B cell (primary cell): ENCODE measurements at regions not wholly inside any gene's neighbourhood (a gene's known extent, or its start where the extent isn't known, plus 50 kb on each side); places are given as distances from the start of the nearest gene placed in this dataset.

ENCODE experiments used
- ATAC-seq: fragments of 200-7000 bp; cut with Tn5 transposase; one replicate; pipeline ENCODE4 v1.10.0; 2021; ENCODE audit warnings: low read depth, mild to moderate bottlenecking, moderate number of reproducible peaks, moderate library complexity
- CTCF ChIA-PET: fragments of 350-600 bp; sonication (Branson Sonifier 250); formaldehyde crosslinking; loops from one replicate; lab custom pipeline; 2021; ENCODE audit warnings: antibody characterized with exemption, inconsistent platforms; lab: Charles Lee
- POLR2A ChIA-PET: fragments of 350-600 bp; sonication (Branson Sonifier 250); formaldehyde crosslinking; loops from one replicate; lab custom pipeline; 2021; ENCODE audit warnings: antibody characterized with exemption; lab: Charles Lee
- DNase-seq: peaks from one replicate; pipeline ENCODE4 v3.0.0; 2013
- H2AFZ ChIP-seq: 2 replicates; pipeline ENCODE4 v1.6.1; 2012; ENCODE audit warnings: mild to moderate bottlenecking, low read depth, low read length; ENCODE audit not compliant: insufficient read depth, poor library complexity, severe bottlenecking
- H3K27ac ChIP-seq, 2 donors: 1 replicate in 1 of 2; 2 replicates in 1 of 2; pipeline ENCODE4 v1.5.1; 2012 to 2013; ENCODE audit warnings: low read length in 2 of 2, mild to moderate bottlenecking in 2 of 2, moderate library complexity in 1 of 2
- H3K27me3 ChIP-seq, 4 experiments: fragments of 200-600 bp in 1 of 4; sonication (generic) in 1 of 4; replicated peaks in 1 of 4; 1 replicate in 2 of 4; 2 replicates in 2 of 4; pipeline versions ENCODE4 v1.6.1 to v1.7.0; 2013 to 2016; ENCODE audit warnings: low read length in 3 of 4, mild to moderate bottlenecking in 2 of 4, mixed read lengths in 1 of 4, moderate library complexity in 1 of 4; ENCODE audit not compliant: insufficient read depth in 4 of 4, control insufficient read depth in 3 of 4; ENCODE audit errors: control extremely low read depth in 1 of 4
- H3K36me3 ChIP-seq, 2 experiments: replicated peaks in 1 of 2; 1 replicate in 1 of 2; 2 replicates in 1 of 2; pipeline versions ENCODE4 v1.6.1 to v1.7.1; 2013; ENCODE audit warnings: low read length in 1 of 2; ENCODE audit not compliant: insufficient read depth in 2 of 2, control insufficient read depth in 1 of 2; ENCODE audit errors: control extremely low read depth in 1 of 2, extremely low read depth in 1 of 2
- H3K4me1 ChIP-seq, 2 donors: fragments of 200-600 bp in 1 of 2; sonication (generic) in 1 of 2; 1 replicate in 1 of 2; 2 replicates in 1 of 2; pipeline versions ENCODE4 v1.5.1 to v1.6.1; 2013 to 2017; ENCODE audit warnings: low read length in 2 of 2; ENCODE audit not compliant: control insufficient read depth in 2 of 2, insufficient read depth in 2 of 2
- H3K4me2 ChIP-seq: replicated peaks from 2 replicates; pipeline ENCODE3; 2012; ENCODE audit warnings: mild to moderate bottlenecking, low read depth, low read length; ENCODE audit not compliant: poor library complexity, severe bottlenecking
- H3K4me3 ChIP-seq, 5 experiments: fragments of 200-600 bp in 1 of 5; sonication (generic) in 1 of 5; 1 replicate in 3 of 5; 2 replicates in 2 of 5; pipeline versions ENCODE4 v1.5.1 to v1.7.0; 2011 to 2016; ENCODE audit warnings: low read length in 4 of 5, mild to moderate bottlenecking in 4 of 5, low read depth in 2 of 5, control low read depth in 1 of 5, moderate library complexity in 1 of 5; ENCODE audit not compliant: insufficient read depth in 1 of 5; ENCODE audit errors: control extremely low read depth in 1 of 5, extremely low read depth in 1 of 5
- H3K79me2 ChIP-seq: fragments of 200-600 bp; sonication (generic); one replicate; pipeline ENCODE4 v1.6.0; 2016; ENCODE audit warnings: low read length; ENCODE audit not compliant: control insufficient read depth, insufficient read depth
- H3K9ac ChIP-seq: fragments of 200-600 bp; sonication (generic); 2 replicates; pipeline ENCODE4 v1.6.1; 2017; ENCODE audit warnings: mild to moderate bottlenecking, low read length, moderate library complexity
- H3K9me3 ChIP-seq, 3 donors: one replicate each; pipeline versions ENCODE4 v1.6.1 to v1.7.1; 2013; ENCODE audit warnings: low read length in 2 of 3; ENCODE audit not compliant: control insufficient read depth in 2 of 3, insufficient read depth in 1 of 3; ENCODE audit errors: control extremely low read depth in 1 of 3
- H4K20me1 ChIP-seq: 2 replicates; pipeline ENCODE4 v1.6.0; 2012; ENCODE audit warnings: mild to moderate bottlenecking, low read length; ENCODE audit not compliant: insufficient read depth, control insufficient read depth, poor library complexity, severe bottlenecking
- H3K27ac Mint-ChIP-seq: one replicate; pipeline ENCODE4 v1.8.0; 2021; ENCODE audit warnings: mixed read lengths
- H3K27me3 Mint-ChIP-seq: one replicate; pipeline ENCODE4 v1.8.0; 2021; ENCODE audit warnings: mixed read lengths
- H3K4me1 Mint-ChIP-seq: one replicate; pipeline ENCODE4 v1.8.0; 2021; ENCODE audit warnings: mixed read lengths
- H3K4me3 Mint-ChIP-seq: one replicate; pipeline ENCODE4 v1.8.0; 2021; ENCODE audit warnings: mixed read lengths
- H3K9me3 Mint-ChIP-seq: one replicate; pipeline ENCODE4 v1.8.0; 2022; ENCODE audit warnings: mixed read lengths; ENCODE audit not compliant: insufficient read depth
- CTCF ChIP-seq: fragments of 200-600 bp; IDR thresholded peaks from one replicate; pipeline ENCODE4 v1.8.0; 2022; ENCODE audit warnings: antibody characterized with exemption, mild to moderate bottlenecking
- EZH2 ChIP-seq: IDR thresholded peaks from 2 replicates; pipeline ENCODE4 v1.6.1; 2012; ENCODE audit warnings: borderline replicate concordance, low read depth, mild to moderate bottlenecking, moderate library complexity, low read length; ENCODE audit not compliant: insufficient read depth, poor library complexity, severe bottlenecking
- WGBS: methylation state at CpG from one replicate; pipeline ENCODE4 v1.1.5; 2013; ENCODE audit warnings: missing lambda C conversion rate; ENCODE audit not compliant: insufficient coverage; 5-methylcytosine and 5-hydroxymethylcytosine counted together
- intact Hi-C: fragments of 100-400 bp; cut with micrococcal nuclease; formaldehyde crosslinking; loops from one replicate; pipeline ENCODE4 v1.10.0; 2022

GRCh38 chr11:109106151-109106906 lies 315.7 kb upstream of the C11orf87 start:
- H2AFZ ChIP-seq = no peak overlapping the region
- H3K9me3 ChIP-seq = no peaks in the 10 kb centered on the region
- TF ChIP-seq EZH2 (no peak), CTCF (no peak)
- no peaks in the 10 kb centered on the region for H3K27me3 Mint-ChIP-seq
- ATAC-seq (no peak), DNase-seq (no peak)
- no peak overlapping the region for H3K27ac Mint-ChIP-seq
- H3K27me3 ChIP-seq = no peaks in the 10 kb centered on the region
- peaks cover 2% of the 10 kb centered on the region for H3K9me3 Mint-ChIP-seq
- no peak overlapping the region for H3K27ac ChIP-seq
- intact Hi-C loops = no loop called here
- H3K4me1 ChIP-seq = no peaks in the 10 kb centered on the region
- no peaks in the 10 kb centered on the region for H3K36me3 ChIP-seq
- no peak overlapping the region for H3K4me3 ChIP-seq
- H3K4me3 Mint-ChIP-seq = no peak overlapping the region
- H4K20me1 ChIP-seq = no peaks in the 10 kb centered on the region
- no peaks in the 10 kb centered on the region for H3K79me2 ChIP-seq
- no peak overlapping the region for H3K9ac ChIP-seq
- CTCF ChIA-PET = no interaction called here
- no peak overlapping the region for H3K4me2 ChIP-seq
- POLR2A ChIA-PET = no interaction called here
- 95% methylated on average over 8 of the region's 8 CpGs for WGBS
- H3K4me1 Mint-ChIP-seq = no peaks in the 10 kb centered on the region

GRCh38 chr11:109109150-109109549 lies 312.8 kb upstream of the C11orf87 start:
- Histone ChIP-seq H3K4me1 (no peaks in the 10 kb centered on the region), H3K27ac (no peak overlapping the region), H3K9ac (no peak overlapping the region), H3K79me2 (no peaks in the 10 kb centered on the region), H2AFZ (no peak overlapping the region), H3K36me3 (no peaks in the 10 kb centered on the region), H3K4me3 (no peak overlapping the region), H4K20me1 (no peaks in the 10 kb centered on the region), H3K27me3 (no peaks in the 10 kb centered on the region), H3K4me2 (no peak overlapping the region), H3K9me3 (no peaks in the 10 kb centered on the region)
- no peak overlapping the region for H3K27ac Mint-ChIP-seq
- H3K27me3 Mint-ChIP-seq = peaks cover 8% of the 10 kb centered on the region
- ATAC-seq = no peak
- POLR2A ChIA-PET = no interaction called here
- CTCF ChIA-PET = no interaction called here
- DNase-seq = no peak
- H3K4me3 Mint-ChIP-seq = no peak overlapping the region
- intact Hi-C loops = no loop called here
- no peak for TF ChIP-seq EZH2
- no peak for TF ChIP-seq CTCF
- no CpG with 5 or more reads among the region's 3 CpGs for WGBS
- peaks cover 2% of the 10 kb centered on the region for H3K9me3 Mint-ChIP-seq
- H3K4me1 Mint-ChIP-seq = no peaks in the 10 kb centered on the region
